ENCODE measurements at regions not wholly inside any gene's neighbourhood (a gene's known extent, or its start where the extent isn't known, plus 50 kb on each side); places are given as distances from the start of the nearest gene placed in this dataset.

- ChIA-PET POLR2A (no interaction called here), CTCF (interaction anchor here (1.5 kb wide), 1 partner anchor 10 kb away, joined by 6 read pairs; no protein-coding TSS in a partner anchor)
- TF ChIP-seq BHLHE40 (IDR thresholded peaks at IDR 0.05; ENCODE audit: borderline replicate concordance): no peak
- no peak for TF ChIP-seq NFRKB (IDR thresholded peaks at IDR 0.05)
- no peak for DNase-seq (ENCODE audit: extremely low spot score)
Observed at GRCh38 chr14:99330316-99331240, 58.6 kb upstream of the BCL11B start.

- no peak for TF ChIP-seq TARDBP (IDR thresholded peaks at IDR 0.05)
- TF ChIP-seq L3MBTL2 (conservative IDR thresholded peaks at IDR 0.05): no peak
- TF ChIP-seq ARNT (IDR thresholded peaks at IDR 0.05): no peak
- TF ChIP-seq FOXM1 (IDR thresholded peaks at IDR 0.05; ENCODE audit: borderline replicate concordance): no peak
- no peak for TF ChIP-seq SP1 (IDR thresholded peaks at IDR 0.05)
- TF ChIP-seq LEF1 (IDR thresholded peaks at IDR 0.05; ENCODE audit: borderline replicate concordance): no peak
- no peak for DNase-seq (ENCODE audit: extremely low spot score)
- POLR2A ChIA-PET: no interaction called here
- CTCF ChIA-PET: no interaction called here
Observed at GRCh38 chr14:99329711-99330315, 57.8 kb upstream of the BCL11B start.

GRCh38 chr14:99327458-99328250, 55.7 kb upstream of the BCL11B start:
- DNase-seq (ENCODE audit: extremely low spot score): no peak
- TF ChIP-seq SUZ12 (IDR thresholded peaks at IDR 0.05) (no peak), BHLHE40 (IDR thresholded peaks at IDR 0.05; ENCODE audit: borderline replicate concordance) (no peak), LEF1 (IDR thresholded peaks at IDR 0.05; ENCODE audit: borderline replicate concordance) (no peak), FOXK2 (IDR thresholded peaks at IDR 0.05) (no peak), FOXA1 (IDR thresholded peaks at IDR 0.05) (no peak), NFRKB (IDR thresholded peaks at IDR 0.05) (no peak), CTBP1 (IDR thresholded peaks at IDR 0.05; ENCODE audit: borderline replicate concordance) (no peak)
- CTCF ChIA-PET: no interaction called here
- POLR2A ChIA-PET: no interaction called here

GRCh38 chr14:99327050-99327449, 55.1 kb upstream of the BCL11B start:
- POLR2A ChIA-PET: no interaction called here
- DNase-seq (ENCODE audit: extremely low spot score): no peak
- TF ChIP-seq NFRKB (IDR thresholded peaks at IDR 0.05) (no peak), SUZ12 (IDR thresholded peaks at IDR 0.05) (no peak), TARDBP (IDR thresholded peaks at IDR 0.05) (no peak), BHLHE40 (IDR thresholded peaks at IDR 0.05; ENCODE audit: borderline replicate concordance) (no peak), ARNT (IDR thresholded peaks at IDR 0.05) (no peak), HDGF (IDR thresholded peaks at IDR 0.05; ENCODE audit: borderline replicate concordance) (no peak), SP1 (IDR thresholded peaks at IDR 0.05) (no peak)
- CTCF ChIA-PET: no interaction called here

- DNase-seq (ENCODE audit: extremely low spot score): no peak
- ChIA-PET POLR2A (no interaction called here), CTCF (no interaction called here)
- TF ChIP-seq LEF1 (IDR thresholded peaks at IDR 0.05; ENCODE audit: borderline replicate concordance): no peak
- TF ChIP-seq SUZ12 (IDR thresholded peaks at IDR 0.05): no peak
- no peak for TF ChIP-seq FOXM1 (IDR thresholded peaks at IDR 0.05; ENCODE audit: borderline replicate concordance)
- TF ChIP-seq HDGF (IDR thresholded peaks at IDR 0.05; ENCODE audit: borderline replicate concordance): no peak
- TF ChIP-seq FOXA1 (IDR thresholded peaks at IDR 0.05): no peak
- TF ChIP-seq TARDBP (IDR thresholded peaks at IDR 0.05): no peak
- TF ChIP-seq PKNOX1 (IDR thresholded peaks at IDR 0.05): no peak
- TF ChIP-seq ELF4 (IDR thresholded peaks at IDR 0.05): no peak
Observed at GRCh38 chr14:99326041-99326710, 54.2 kb upstream of the BCL11B start.

- ChIA-PET POLR2A (no interaction called here), CTCF (interaction anchor here (0.6 to 1.2 kb wide), 2 partner anchors 16 to 64 kb away, joined by 3 read pairs; no protein-coding TSS in a partner anchor)
- DNase-seq (ENCODE audit: extremely low spot score): no peak
- TF ChIP-seq LEF1 (IDR thresholded peaks at IDR 0.05; ENCODE audit: borderline replicate concordance) (no peak), SUZ12 (IDR thresholded peaks at IDR 0.05) (no peak)
Observed at GRCh38 chr14:99325591-99325990, 53.6 kb upstream of the BCL11B start.

- POLR2A ChIA-PET: no interaction called here
- no peak for DNase-seq (ENCODE audit: extremely low spot score)
- CTCF ChIA-PET: interaction anchor here (0.6 to 1.2 kb wide), 2 partner anchors 16 to 64 kb away, joined by 3 read pairs; no protein-coding TSS in a partner anchor
- no peak for TF ChIP-seq HDGF (IDR thresholded peaks at IDR 0.05; ENCODE audit: borderline replicate concordance)
- TF ChIP-seq ZNF384 (IDR thresholded peaks at IDR 0.05): no peak
- no peak for TF ChIP-seq ELF4 (IDR thresholded peaks at IDR 0.05)
- no peak for TF ChIP-seq SP1 (IDR thresholded peaks at IDR 0.05)
Observed at GRCh38 chr14:99325016-99325415, 53.0 kb upstream of the BCL11B start.
